ENCODE measurements at regions not wholly inside any gene's neighbourhood (a gene's known extent, or its start where the extent isn't known, plus 50 kb on each side); places are given as distances from the start of the nearest gene placed in this dataset.

DNA sequence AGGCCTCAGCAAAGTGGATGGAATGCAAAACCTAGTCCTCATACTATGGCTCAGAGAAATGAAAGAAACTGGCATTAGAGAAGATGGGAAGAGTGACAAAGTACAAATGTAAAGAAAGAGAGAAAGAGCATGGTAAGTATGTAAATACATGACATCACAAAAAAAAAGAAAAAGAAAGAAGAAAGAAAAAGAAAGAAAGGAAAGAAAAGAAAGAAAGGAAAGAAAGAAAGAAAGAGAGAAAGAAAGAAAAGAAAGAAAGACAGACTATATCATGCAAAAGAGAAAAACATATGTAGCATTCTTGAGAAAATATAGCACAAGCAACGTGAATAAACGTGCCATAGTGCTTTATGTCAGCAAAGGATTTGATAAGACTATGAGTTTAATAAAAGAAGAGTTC lies 76.1 kb upstream of the CACHD1 start:
- CTCF ChIA-PET = no interaction called here
- no peak for ATAC-seq

DNA sequence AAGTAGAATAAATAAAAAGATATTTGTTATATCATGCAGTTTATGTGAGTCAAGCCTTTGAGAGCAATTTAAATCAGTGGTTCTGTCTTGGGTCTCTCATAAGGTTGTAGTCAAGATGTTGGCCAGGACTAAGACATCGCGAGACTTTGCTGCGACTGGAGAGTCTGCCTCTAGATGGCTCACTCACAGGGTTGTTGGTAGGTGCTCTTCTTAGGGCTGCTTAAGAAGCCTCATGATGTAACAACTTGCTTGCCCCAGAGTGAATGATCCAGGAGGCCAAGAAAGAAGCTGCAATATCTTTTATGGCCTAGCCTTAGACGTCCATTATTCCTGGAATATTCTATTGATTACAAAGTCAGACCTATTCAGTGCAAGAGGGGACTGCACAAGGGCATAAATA lies 73.1 kb upstream of the CACHD1 start:
- WGBS (ENCODE audit: missing lambda C conversion rate) = 66% methylated on average over 4 of the region's 4 CpGs
- no peak for TF ChIP-seq JUNB (IDR thresholded peaks at IDR 0.05)
- TF ChIP-seq RAD21 (conservative IDR thresholded peaks at IDR 0.05 in 1 of 2, IDR thresholded peaks at IDR 0.05 in 1 of 2) = 0 out of 5 replicates have a peak, but pooled peaks of 1 of the 2 experiments have one; percentile 8
- POLR2A ChIA-PET = no interaction called here
- H3K4me1 ChIP-seq = no peaks in the 10 kb centered on the region
- H3K27ac ChIP-seq = no peak overlapping the region
- no peak for FAIRE-seq
- H3K4me3 ChIP-seq = no peak overlapping the region
- ATAC-seq = peak in 1 of 2 experiments; percentile 62; a peak in 2 of 6 replicates
- DNase-seq (ENCODE audit: low read depth in 1 of 2, low spot score in 1 of 2) = peak in 1 of 2 experiments; percentile 39
- H3K9me3 ChIP-seq = no peaks in the 10 kb centered on the region
- CTCF ChIA-PET = interaction anchor here (1.0 kb wide), 1 partner anchor 12 kb away, joined by 3 read pairs; no protein-coding TSS in a partner anchor
- no peak overlapping the region for H3K4me2 ChIP-seq

More for the DNA sequence above, 76.1 kb upstream of the CACHD1 start:
- no peak overlapping the region for H3K4me3 ChIP-seq
- no peak overlapping the region for H3K27ac ChIP-seq
- TF ChIP-seq PHF8 (IDR thresholded peaks at IDR 0.05; ENCODE audit: borderline replicate concordance, low read depth) (no peak), KDM5A (IDR thresholded peaks at IDR 0.05) (no peak), RAD21 (conservative IDR thresholded peaks at IDR 0.05 in 1 of 2, IDR thresholded peaks at IDR 0.05 in 1 of 2) (no peak), RCOR1 (IDR thresholded peaks at IDR 0.05; ENCODE audit: low read depth, low read length) (no peak), HDAC2 (IDR thresholded peaks at IDR 0.05) (no peak), TP53 (CRISPR knock-in tag; IDR thresholded peaks at IDR 0.05) (no peak), ZNF302 (CRISPR knock-in tag; IDR thresholded peaks at IDR 0.05) (no peak), FOSL2 (IDR thresholded peaks at IDR 0.05) (no peak), FOSL2 (CRISPR knock-in tag; IDR thresholded peaks at IDR 0.05) (no peak), POLR2A (IDR thresholded peaks at IDR 0.05; ENCODE audit: low read length) (no peak), CBX8 (IDR thresholded peaks at IDR 0.05) (no peak), POLR2AphosphoS2 (conservative IDR thresholded peaks at IDR 0.05; ENCODE audit: low read length) (no peak), TFCP2L1 (CRISPR knock-in tag; IDR thresholded peaks at IDR 0.05) (no peak), EHMT2 (IDR thresholded peaks at IDR 0.05; ENCODE audit: low read depth) (no peak), ESRRA (IDR thresholded peaks at IDR 0.05; ENCODE audit: borderline replicate concordance, low read length) (no peak), RARB (CRISPR knock-in tag; IDR thresholded peaks at IDR 0.05) (no peak)
- TF ChIP-seq, protein P1, sequence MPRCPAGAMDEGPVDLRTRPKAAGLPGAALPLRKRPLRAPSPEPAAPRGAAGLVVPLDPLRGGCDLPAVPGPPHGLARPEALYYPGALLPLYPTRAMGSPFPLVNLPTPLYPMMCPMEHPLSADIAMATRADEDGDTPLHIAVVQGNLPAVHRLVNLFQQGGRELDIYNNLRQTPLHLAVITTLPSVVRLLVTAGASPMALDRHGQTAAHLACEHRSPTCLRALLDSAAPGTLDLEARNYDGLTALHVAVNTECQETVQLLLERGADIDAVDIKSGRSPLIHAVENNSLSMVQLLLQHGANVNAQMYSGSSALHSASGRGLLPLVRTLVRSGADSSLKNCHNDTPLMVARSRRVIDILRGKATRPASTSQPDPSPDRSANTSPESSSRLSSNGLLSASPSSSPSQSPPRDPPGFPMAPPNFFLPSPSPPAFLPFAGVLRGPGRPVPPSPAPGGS (IDR thresholded peaks at IDR 0.05) = no peak
- TF ChIP-seq, protein P2, sequence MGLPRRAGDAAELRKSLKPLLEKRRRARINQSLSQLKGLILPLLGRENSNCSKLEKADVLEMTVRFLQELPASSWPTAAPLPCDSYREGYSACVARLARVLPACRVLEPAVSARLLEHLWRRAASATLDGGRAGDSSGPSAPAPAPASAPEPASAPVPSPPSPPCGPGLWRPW (IDR thresholded peaks at IDR 0.05) = no peak
- TF ChIP-seq, protein P3, sequence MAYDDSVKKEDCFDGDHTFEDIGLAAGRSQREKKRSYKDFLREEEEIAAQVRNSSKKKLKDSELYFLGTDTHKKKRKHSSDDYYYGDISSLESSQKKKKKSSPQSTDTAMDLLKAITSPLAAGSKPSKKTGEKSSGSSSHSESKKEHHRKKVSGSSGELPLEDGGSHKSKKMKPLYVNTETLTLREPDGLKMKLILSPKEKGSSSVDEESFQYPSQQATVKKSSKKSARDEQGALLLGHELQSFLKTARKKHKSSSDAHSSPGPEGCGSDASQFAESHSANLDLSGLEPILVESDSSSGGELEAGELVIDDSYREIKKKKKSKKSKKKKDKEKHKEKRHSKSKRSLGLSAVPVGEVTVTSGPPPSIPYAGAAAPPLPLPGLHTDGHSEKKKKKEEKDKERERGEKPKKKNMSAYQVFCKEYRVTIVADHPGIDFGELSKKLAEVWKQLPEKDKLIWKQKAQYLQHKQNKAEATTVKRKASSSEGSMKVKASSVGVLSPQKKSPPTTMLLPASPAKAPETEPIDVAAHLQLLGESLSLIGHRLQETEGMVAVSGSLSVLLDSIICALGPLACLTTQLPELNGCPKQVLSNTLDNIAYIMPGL (CRISPR knock-in tag; IDR thresholded peaks at IDR 0.05; ENCODE audit: borderline replicate concordance) = no peak
- TF ChIP-seq, protein P4, sequence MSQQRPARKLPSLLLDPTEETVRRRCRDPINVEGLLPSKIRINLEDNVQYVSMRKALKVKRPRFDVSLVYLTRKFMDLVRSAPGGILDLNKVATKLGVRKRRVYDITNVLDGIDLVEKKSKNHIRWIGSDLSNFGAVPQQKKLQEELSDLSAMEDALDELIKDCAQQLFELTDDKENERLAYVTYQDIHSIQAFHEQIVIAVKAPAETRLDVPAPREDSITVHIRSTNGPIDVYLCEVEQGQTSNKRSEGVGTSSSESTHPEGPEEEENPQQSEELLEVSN (IDR thresholded peaks at IDR 0.05; ENCODE audit: borderline replicate concordance, low read depth) = no peak
- TF ChIP-seq, protein P5, sequence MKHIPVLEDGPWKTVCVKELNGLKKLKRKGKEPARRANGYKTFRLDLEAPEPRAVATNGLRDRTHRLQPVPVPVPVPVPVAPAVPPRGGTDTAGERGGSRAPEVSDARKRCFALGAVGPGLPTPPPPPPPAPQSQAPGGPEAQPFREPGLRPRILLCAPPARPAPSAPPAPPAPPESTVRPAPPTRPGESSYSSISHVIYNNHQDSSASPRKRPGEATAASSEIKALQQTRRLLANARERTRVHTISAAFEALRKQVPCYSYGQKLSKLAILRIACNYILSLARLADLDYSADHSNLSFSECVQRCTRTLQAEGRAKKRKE (CRISPR knock-in tag; IDR thresholded peaks at IDR 0.05; ENCODE audit: low read depth) = no peak
- H3K4me2 ChIP-seq = no peak overlapping the region
- no peak for DNase-seq (ENCODE audit: low read depth in 1 of 2, low spot score in 1 of 2)
- no peaks in the 10 kb centered on the region for H3K9me3 ChIP-seq
- WGBS (ENCODE audit: missing lambda C conversion rate) = 0% methylated on average over 2 of the region's 2 CpGs
- POLR2A ChIA-PET = no interaction called here
- no peak for FAIRE-seq
- H3K4me1 ChIP-seq = no peaks in the 10 kb centered on the region
